CD4-positive, alpha-beta T cell treated with Interleukin-4 for 1 hour (primary cell): ENCODE measurements at regions not wholly inside any gene's neighbourhood (a gene's known extent, or its start where the extent isn't known, plus 50 kb on each side); places are given as distances from the start of the nearest gene placed in this dataset.

Source experiments
- DNase-seq, 2 donors: peaks; one replicate each; pipeline ENCODE4 v3.0.0-alpha.2; 2020 to 2022

- DNase-seq: no peak
These were observed 68.7 kb upstream of the ADAMTSL1 start for GRCh38 chr9:18405240-18405639.

GRCh38 chr9:18410983-18411382 is 63.0 kb upstream of the ADAMTSL1 start:
- no peak for DNase-seq

- no peak for DNase-seq
These were observed 52.6 kb upstream of the ADAMTSL1 start for GRCh38 chr9:18421391-18421790.

GRCh38 chr9:18422296-18423036 is 51.5 kb upstream of the ADAMTSL1 start:
- no peak for DNase-seq

- no peak for DNase-seq
These were observed 50.0 kb upstream of the ADAMTSL1 start for GRCh38 chr9:18423791-18424531.
